ENCODE measurements at regions not wholly inside any gene's neighbourhood (a gene's known extent, or its start where the extent isn't known, plus 50 kb on each side); places are given as distances from the start of the nearest gene placed in this dataset.

GRCh38 chr6:16811277-16811979 lies 50.2 kb upstream of the ATXN1 start:
- TF ChIP-seq POLR2A (IDR thresholded peaks at IDR 0.05; ENCODE audit: low read depth, low read length) = no peak
- TF ChIP-seq TAF1 (IDR thresholded peaks at IDR 0.05; ENCODE audit: borderline replicate concordance, low read depth, low read length) = no peak
- no peak for TF ChIP-seq POLR2AphosphoS5 (IDR thresholded peaks at IDR 0.05; ENCODE audit: low read depth, low read length)
- no peak for FAIRE-seq
- no peak for DNase-seq (ENCODE audit: insufficient read length)
